ENCODE measurements at regions not wholly inside any gene's neighbourhood (a gene's known extent, or its start where the extent isn't known, plus 50 kb on each side); places are given as distances from the start of the nearest gene placed in this dataset.

DNA sequence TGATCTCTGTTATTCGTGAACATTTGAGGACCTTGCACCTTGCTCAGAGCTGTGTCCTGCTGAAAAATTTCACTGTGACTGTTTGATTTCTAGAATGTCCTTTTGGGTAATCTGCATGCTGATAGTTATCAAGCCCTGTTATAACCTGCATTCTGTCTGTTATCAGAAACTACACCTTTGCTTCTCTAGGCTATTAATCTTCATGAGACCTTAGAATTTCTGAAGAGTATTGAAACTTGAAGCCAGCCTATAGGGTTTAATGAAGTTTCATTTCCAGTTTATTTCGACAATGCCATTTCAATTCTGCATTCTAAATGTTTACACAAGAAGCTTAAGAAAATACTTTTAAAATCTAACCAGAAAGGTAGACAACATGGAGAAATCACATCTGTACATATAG lies 856.2 kb downstream of the SORCS1 start:
- FAIRE-seq: no peak
- H3K27me3 ChIP-seq: no peaks in the 10 kb centered on the region
- H3K36me3 ChIP-seq: no peaks in the 10 kb centered on the region
- no peak overlapping the region for H3K27ac ChIP-seq
- ATAC-seq: no peak
- WGBS, 2 donors: 33 to 42% methylated on average over 2 of the region's 2 CpGs
- no peak overlapping the region for H3K4me3 ChIP-seq
- H3K4me1 ChIP-seq: no peaks in the 10 kb centered on the region
- no peak for DNase-seq
- TF ChIP-seq, protein P1, sequence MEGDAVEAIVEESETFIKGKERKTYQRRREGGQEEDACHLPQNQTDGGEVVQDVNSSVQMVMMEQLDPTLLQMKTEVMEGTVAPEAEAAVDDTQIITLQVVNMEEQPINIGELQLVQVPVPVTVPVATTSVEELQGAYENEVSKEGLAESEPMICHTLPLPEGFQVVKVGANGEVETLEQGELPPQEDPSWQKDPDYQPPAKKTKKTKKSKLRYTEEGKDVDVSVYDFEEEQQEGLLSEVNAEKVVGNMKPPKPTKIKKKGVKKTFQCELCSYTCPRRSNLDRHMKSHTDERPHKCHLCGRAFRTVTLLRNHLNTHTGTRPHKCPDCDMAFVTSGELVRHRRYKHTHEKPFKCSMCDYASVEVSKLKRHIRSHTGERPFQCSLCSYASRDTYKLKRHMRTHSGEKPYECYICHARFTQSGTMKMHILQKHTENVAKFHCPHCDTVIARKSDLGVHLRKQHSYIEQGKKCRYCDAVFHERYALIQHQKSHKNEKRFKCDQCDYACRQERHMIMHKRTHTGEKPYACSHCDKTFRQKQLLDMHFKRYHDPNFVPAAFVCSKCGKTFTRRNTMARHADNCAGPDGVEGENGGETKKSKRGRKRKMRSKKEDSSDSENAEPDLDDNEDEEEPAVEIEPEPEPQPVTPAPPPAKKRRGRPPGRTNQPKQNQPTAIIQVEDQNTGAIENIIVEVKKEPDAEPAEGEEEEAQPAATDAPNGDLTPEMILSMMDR (IDR thresholded peaks at IDR 0.05): no peak
- intact Hi-C loops (cut with DNase I): no loop called here
- no peaks in the 10 kb centered on the region for H3K9me3 ChIP-seq

DNA sequence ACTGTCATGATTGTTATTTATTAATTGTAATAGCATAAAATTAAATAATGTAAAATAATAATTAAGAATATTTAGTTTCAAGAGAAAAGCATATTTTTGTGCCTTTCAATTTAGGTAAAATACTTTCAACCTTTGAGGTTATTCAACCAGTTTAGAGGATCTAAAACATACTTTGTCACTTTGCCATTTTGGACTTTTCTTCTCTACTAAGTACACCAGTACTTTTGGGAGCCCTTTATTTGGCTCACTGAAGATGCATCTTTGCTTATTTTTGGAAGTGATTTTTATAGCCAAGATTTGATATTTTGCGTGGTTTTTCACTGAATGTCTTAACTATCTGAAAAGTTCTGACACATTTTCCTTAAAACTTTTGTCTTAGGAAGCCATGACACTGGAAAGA lies 860.5 kb downstream of the SORCS1 start:
- TF ChIP-seq, protein P1 (IDR thresholded peaks at IDR 0.05): no peak
- DNase-seq (no peak), FAIRE-seq (no peak), ATAC-seq (no peak)
- no peaks in the 10 kb centered on the region for H3K36me3 ChIP-seq
- H3K9me3 ChIP-seq: no peaks in the 10 kb centered on the region
- WGBS, 2 donors: 67 to 76% methylated on average over 1 of the region's 1 CpG
- intact Hi-C loops (cut with DNase I): no loop called here
- no peak overlapping the region for H3K27ac ChIP-seq
- no peaks in the 10 kb centered on the region for H3K27me3 ChIP-seq
- no peaks in the 10 kb centered on the region for H3K4me1 ChIP-seq
- no peak overlapping the region for H3K4me3 ChIP-seq

DNA sequence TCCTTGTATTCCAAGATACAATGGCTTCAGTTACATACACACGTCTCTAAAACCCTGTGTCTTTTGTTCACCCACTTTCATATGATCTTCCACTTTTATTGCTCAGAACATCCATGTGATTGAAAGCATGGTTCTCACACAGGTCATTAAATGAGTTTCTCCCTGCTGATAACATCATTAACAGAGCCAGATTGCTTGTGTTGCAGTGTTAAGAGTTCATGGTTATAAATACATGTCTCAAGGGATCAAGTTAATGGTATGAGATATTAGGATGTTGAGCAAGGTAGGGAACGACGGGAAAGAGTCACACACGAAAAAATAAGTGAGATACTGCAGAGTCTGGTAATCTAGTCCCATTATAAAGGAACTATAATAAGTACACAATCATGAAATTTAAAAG lies 861.5 kb downstream of the SORCS1 start:
- H3K27me3 ChIP-seq: no peaks in the 10 kb centered on the region
- no peak overlapping the region for H3K27ac ChIP-seq
- H3K4me1 ChIP-seq: no peaks in the 10 kb centered on the region
- DNase-seq (no peak), FAIRE-seq (no peak), ATAC-seq (no peak)
- H3K36me3 ChIP-seq: no peaks in the 10 kb centered on the region
- 45 to 59% methylated on average over 4 of the region's 4 CpGs for WGBS, 2 donors
- intact Hi-C loops (cut with DNase I): no loop called here
- TF ChIP-seq, protein P1 (IDR thresholded peaks at IDR 0.05): no peak
- H3K9me3 ChIP-seq: no peaks in the 10 kb centered on the region
- H3K4me3 ChIP-seq: no peak overlapping the region

DNA sequence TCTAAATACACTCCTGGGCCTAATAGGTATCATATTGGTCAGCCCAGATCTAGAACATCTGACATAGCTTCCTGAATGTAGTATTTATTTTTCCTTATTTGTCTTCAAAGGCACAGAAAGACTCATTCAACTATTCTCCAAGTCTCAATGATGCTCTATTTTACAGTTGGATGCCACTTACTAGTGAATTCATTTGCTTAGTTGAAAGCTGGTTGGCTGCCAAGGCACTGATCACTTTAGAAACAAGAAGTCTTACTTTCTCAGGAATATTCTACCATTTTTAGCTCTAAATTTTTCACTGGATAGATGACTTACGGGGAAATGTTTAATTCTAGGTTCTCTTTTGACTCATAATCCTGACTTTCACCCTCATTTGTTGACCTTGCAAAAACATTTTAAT lies 863.4 kb downstream of the SORCS1 start:
- FAIRE-seq (no peak), DNase-seq (no peak), ATAC-seq (no peak)
- Histone ChIP-seq H3K27me3 (no peaks in the 10 kb centered on the region), H3K9me3 (no peaks in the 10 kb centered on the region), H3K27ac (no peak overlapping the region), H3K36me3 (no peaks in the 10 kb centered on the region), H3K4me3 (no peak overlapping the region), H3K4me1 (no peaks in the 10 kb centered on the region)
- 63 to 68% methylated on average over 1 of the region's 1 CpG for WGBS, 2 donors
- intact Hi-C loops (cut with DNase I): no loop called here
- TF ChIP-seq, protein P1 (IDR thresholded peaks at IDR 0.05): no peak

DNA sequence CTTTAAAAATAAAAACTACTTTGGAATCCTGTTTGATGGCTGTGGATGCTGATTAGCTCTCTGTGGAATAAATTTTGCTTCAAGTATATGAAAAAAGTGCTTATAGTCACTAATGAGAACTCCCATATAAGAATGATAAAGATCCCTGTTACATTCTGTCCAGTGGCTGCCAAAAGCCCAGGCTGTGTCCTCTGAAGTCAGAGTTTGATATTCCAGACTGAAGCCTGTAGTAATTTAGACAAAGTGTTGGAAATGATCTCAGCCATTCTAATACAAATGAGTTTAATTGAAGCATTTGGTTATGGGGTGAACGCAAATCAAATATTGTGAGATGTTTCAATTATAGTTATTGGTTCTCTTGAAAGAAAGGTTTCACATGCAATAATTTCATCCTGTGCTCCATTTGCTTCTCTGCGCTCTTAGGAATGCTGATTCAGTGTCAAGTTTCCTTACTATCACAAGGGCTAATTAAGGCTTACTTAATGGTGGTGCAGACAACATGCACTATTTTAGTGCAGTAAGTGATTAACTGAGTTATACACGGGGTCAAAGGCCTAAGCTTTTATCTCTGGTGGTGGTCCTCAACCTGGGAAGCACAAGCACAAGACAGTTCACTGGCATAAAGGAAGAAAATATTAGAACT lies 867.6 kb downstream of the SORCS1 start:
- DNase-seq (no peak), ATAC-seq (no peak), FAIRE-seq (no peak)
- TF ChIP-seq, protein P1 (IDR thresholded peaks at IDR 0.05): no peak
- no peaks in the 10 kb centered on the region for H3K4me1 ChIP-seq
- H3K9me3 ChIP-seq: no peaks in the 10 kb centered on the region
- no peak overlapping the region for H3K27ac ChIP-seq
- no peaks in the 10 kb centered on the region for H3K36me3 ChIP-seq
- H3K4me3 ChIP-seq: no peak overlapping the region
- no peaks in the 10 kb centered on the region for H3K27me3 ChIP-seq
- 43 to 50% methylated on average over 3 of the region's 3 CpGs for WGBS, 2 donors
- intact Hi-C loops (cut with DNase I): no loop called here
